ENCODE measurements at regions not wholly inside any gene's neighbourhood (a gene's known extent, or its start where the extent isn't known, plus 50 kb on each side); places are given as distances from the start of the nearest gene placed in this dataset.

- DNase-seq (ENCODE audit: low spot score), result no peak
Measured at GRCh38 chr5:4628645-4629385, 511.3 kb upstream of the ADAMTS16 start.

GRCh38 chr5:4630031-4630430 is 510.1 kb upstream of the ADAMTS16 start:
- no peak for DNase-seq (ENCODE audit: low spot score)

- DNase-seq (ENCODE audit: low spot score), result no peak
Measured at GRCh38 chr5:4634342-4634741, 505.8 kb upstream of the ADAMTS16 start.

- DNase-seq (ENCODE audit: low spot score), result no peak
Measured at GRCh38 chr5:4636378-4636777, 503.8 kb upstream of the ADAMTS16 start.

- no peak for DNase-seq (ENCODE audit: low spot score)
Measured at GRCh38 chr5:4639946-4640345, 500.2 kb upstream of the ADAMTS16 start.

- peak; percentile 26 for DNase-seq (ENCODE audit: low spot score)
Measured at GRCh38 chr5:4640795-4641194, 499.3 kb upstream of the ADAMTS16 start.

- no peak for DNase-seq (ENCODE audit: low spot score)
Measured at GRCh38 chr5:4642525-4642924, 497.6 kb upstream of the ADAMTS16 start.

GRCh38 chr5:4643190-4643589 is 496.9 kb upstream of the ADAMTS16 start:
- no peak for DNase-seq (ENCODE audit: low spot score)

GRCh38 chr5:4643960-4644359 is 496.2 kb upstream of the ADAMTS16 start:
- no peak for DNase-seq (ENCODE audit: low spot score)

GRCh38 chr5:4646715-4647375 is 493.3 kb upstream of the ADAMTS16 start:
- DNase-seq (ENCODE audit: low spot score), result no peak

- no peak for DNase-seq (ENCODE audit: low spot score)
Measured at GRCh38 chr5:4647955-4648354, 492.2 kb upstream of the ADAMTS16 start.

- no peak for DNase-seq (ENCODE audit: low spot score)
Measured at GRCh38 chr5:4651806-4652565, 488.1 kb upstream of the ADAMTS16 start.

GRCh38 chr5:4653475-4653874 is 486.7 kb upstream of the ADAMTS16 start:
- DNase-seq (ENCODE audit: low spot score), result no peak

GRCh38 chr5:4659851-4660250 is 480.3 kb upstream of the ADAMTS16 start:
- DNase-seq (ENCODE audit: low spot score), result no peak

- DNase-seq (ENCODE audit: low spot score), result no peak
Measured at GRCh38 chr5:4661326-4661725, 478.8 kb upstream of the ADAMTS16 start.

GRCh38 chr5:4661836-4662235 is 478.3 kb upstream of the ADAMTS16 start:
- no peak for DNase-seq (ENCODE audit: low spot score)

GRCh38 chr5:4662756-4663155 is 477.4 kb upstream of the ADAMTS16 start:
- DNase-seq (ENCODE audit: low spot score), result no peak

- no peak for DNase-seq (ENCODE audit: low spot score)
Measured at GRCh38 chr5:4665911-4666310, 474.2 kb upstream of the ADAMTS16 start.

GRCh38 chr5:4674166-4674565 is 466.0 kb upstream of the ADAMTS16 start:
- no peak for DNase-seq (ENCODE audit: low spot score)

GRCh38 chr5:4676934-4677333 is 463.2 kb upstream of the ADAMTS16 start:
- DNase-seq (ENCODE audit: low spot score), result no peak

GRCh38 chr5:4684946-4685345 is 455.2 kb upstream of the ADAMTS16 start:
- no peak for DNase-seq (ENCODE audit: low spot score)

- DNase-seq (ENCODE audit: low spot score), result no peak
Measured at GRCh38 chr5:4698596-4698995, 441.5 kb upstream of the ADAMTS16 start.

GRCh38 chr5:4699592-4699991 is 440.5 kb upstream of the ADAMTS16 start:
- no peak for DNase-seq (ENCODE audit: low spot score)
